ENCODE measurements at regions not wholly inside any gene's neighbourhood (a gene's known extent, or its start where the extent isn't known, plus 50 kb on each side); places are given as distances from the start of the nearest gene placed in this dataset.

DNA sequence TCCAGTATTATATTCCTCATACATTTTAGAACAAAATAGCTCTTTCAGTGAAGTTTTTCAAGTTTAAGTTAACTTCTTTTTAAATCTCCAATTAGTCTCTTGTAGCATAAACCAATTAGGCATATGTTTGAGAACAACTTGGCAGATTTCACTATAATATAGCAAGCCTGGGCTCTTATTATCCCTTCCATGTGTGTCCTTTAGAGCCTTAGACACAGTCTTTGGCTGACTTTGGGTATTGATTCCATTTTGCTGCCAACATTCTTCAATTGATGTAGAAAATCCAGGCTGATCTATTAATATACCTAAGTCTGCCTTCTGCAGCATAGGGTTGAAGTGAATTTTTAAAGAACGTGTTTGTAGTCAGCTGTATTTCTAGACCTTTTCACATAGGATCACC lies 179.1 kb upstream of the RPRM start:
- TF ChIP-seq POLR2AphosphoS5 (IDR thresholded peaks at IDR 0.05; ENCODE audit: insufficient read depth in 1 of 2, low read depth in 1 of 2), result no peak
- TF ChIP-seq, protein P1, sequence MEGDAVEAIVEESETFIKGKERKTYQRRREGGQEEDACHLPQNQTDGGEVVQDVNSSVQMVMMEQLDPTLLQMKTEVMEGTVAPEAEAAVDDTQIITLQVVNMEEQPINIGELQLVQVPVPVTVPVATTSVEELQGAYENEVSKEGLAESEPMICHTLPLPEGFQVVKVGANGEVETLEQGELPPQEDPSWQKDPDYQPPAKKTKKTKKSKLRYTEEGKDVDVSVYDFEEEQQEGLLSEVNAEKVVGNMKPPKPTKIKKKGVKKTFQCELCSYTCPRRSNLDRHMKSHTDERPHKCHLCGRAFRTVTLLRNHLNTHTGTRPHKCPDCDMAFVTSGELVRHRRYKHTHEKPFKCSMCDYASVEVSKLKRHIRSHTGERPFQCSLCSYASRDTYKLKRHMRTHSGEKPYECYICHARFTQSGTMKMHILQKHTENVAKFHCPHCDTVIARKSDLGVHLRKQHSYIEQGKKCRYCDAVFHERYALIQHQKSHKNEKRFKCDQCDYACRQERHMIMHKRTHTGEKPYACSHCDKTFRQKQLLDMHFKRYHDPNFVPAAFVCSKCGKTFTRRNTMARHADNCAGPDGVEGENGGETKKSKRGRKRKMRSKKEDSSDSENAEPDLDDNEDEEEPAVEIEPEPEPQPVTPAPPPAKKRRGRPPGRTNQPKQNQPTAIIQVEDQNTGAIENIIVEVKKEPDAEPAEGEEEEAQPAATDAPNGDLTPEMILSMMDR (IDR thresholded peaks at IDR 0.05), result no peak

Data from vagina (tissue), 2 donors.